ENCODE measurements at regions not wholly inside any gene's neighbourhood (a gene's known extent, or its start where the extent isn't known, plus 50 kb on each side); places are given as distances from the start of the nearest gene placed in this dataset.

GRCh38 chr17:52546990-52547389, 388.5 kb upstream of the CA10 start:
- H3K9me2 ChIP-seq (replicated peaks; ENCODE audit: control insufficient read depth, low read length), result no peaks in the 10 kb centered on the region
- no peaks in the 10 kb centered on the region for H3K79me2 ChIP-seq (ENCODE audit: control insufficient read depth, low read length)
- H3K36me3 ChIP-seq (ENCODE audit: control insufficient read depth, low read length), result no peaks in the 10 kb centered on the region
- H3K27me3 ChIP-seq (ENCODE audit: control insufficient read depth, low read length), result no peaks in the 10 kb centered on the region
- H3K4me1 ChIP-seq (ENCODE audit: control insufficient read depth, low read length), result no peaks in the 10 kb centered on the region
- H3K4me3 ChIP-seq (ENCODE audit: low read length), result no peak overlapping the region
- no peaks in the 10 kb centered on the region for H3K9me3 ChIP-seq (ENCODE audit: control insufficient read depth, insufficient read depth, low read length)
- TF ChIP-seq CTCF (IDR thresholded peaks at IDR 0.05; ENCODE audit: low read depth, low read length, poor library complexity, severe bottlenecking) (no peak), EZH2phosphoT487 (IDR thresholded peaks at IDR 0.05; ENCODE audit: borderline replicate concordance, low read length) (no peak)
- H3F3A ChIP-seq (ENCODE audit: control insufficient read depth, insufficient read depth), result no peaks in the 10 kb centered on the region
- no peak overlapping the region for H3K27ac ChIP-seq (ENCODE audit: low read depth, low read length)
- no peaks in the 10 kb centered on the region for H4K20me1 ChIP-seq (ENCODE audit: control insufficient read depth, insufficient read depth, low read depth, low read length)
- H3K4me2 ChIP-seq (ENCODE audit: low read length), result no peak overlapping the region

GRCh38 chr17:52546493-52546892, 388.0 kb upstream of the CA10 start:
- H3K4me1 ChIP-seq (ENCODE audit: control insufficient read depth, low read length), result no peaks in the 10 kb centered on the region
- H3K27me3 ChIP-seq (ENCODE audit: control insufficient read depth, low read length), result no peaks in the 10 kb centered on the region
- H3K36me3 ChIP-seq (ENCODE audit: control insufficient read depth, low read length), result no peaks in the 10 kb centered on the region
- no peak for TF ChIP-seq EZH2phosphoT487 (IDR thresholded peaks at IDR 0.05; ENCODE audit: borderline replicate concordance, low read length)
- no peak for TF ChIP-seq CTCF (IDR thresholded peaks at IDR 0.05; ENCODE audit: low read depth, low read length, poor library complexity, severe bottlenecking)
- H3K27ac ChIP-seq (ENCODE audit: low read depth, low read length), result no peak overlapping the region
- no peaks in the 10 kb centered on the region for H3K9me2 ChIP-seq (replicated peaks; ENCODE audit: control insufficient read depth, low read length)
- H4K20me1 ChIP-seq (ENCODE audit: control insufficient read depth, insufficient read depth, low read depth, low read length), result no peaks in the 10 kb centered on the region
- no peaks in the 10 kb centered on the region for H3K79me2 ChIP-seq (ENCODE audit: control insufficient read depth, low read length)
- no peaks in the 10 kb centered on the region for H3K9me3 ChIP-seq (ENCODE audit: control insufficient read depth, insufficient read depth, low read length)
- H3F3A ChIP-seq (ENCODE audit: control insufficient read depth, insufficient read depth), result no peaks in the 10 kb centered on the region
- no peak overlapping the region for H3K4me2 ChIP-seq (ENCODE audit: low read length)
- H3K4me3 ChIP-seq (ENCODE audit: low read length), result no peak overlapping the region

GRCh38 chr17:52537421-52537820, 378.9 kb upstream of the CA10 start:
- no peaks in the 10 kb centered on the region for H3K79me2 ChIP-seq (ENCODE audit: control insufficient read depth, low read length)

More at GRCh38 chr17:52537421-52537820, 378.9 kb upstream of the CA10 start:
- H3K4me3 ChIP-seq (ENCODE audit: low read length), result no peak overlapping the region
- no peak overlapping the region for H3K4me2 ChIP-seq (ENCODE audit: low read length)
- H3F3A ChIP-seq (ENCODE audit: control insufficient read depth, insufficient read depth), result no peaks in the 10 kb centered on the region
- H3K4me1 ChIP-seq (ENCODE audit: control insufficient read depth, low read length), result no peaks in the 10 kb centered on the region
- H4K20me1 ChIP-seq (ENCODE audit: control insufficient read depth, insufficient read depth, low read depth, low read length), result no peaks in the 10 kb centered on the region
- no peak for TF ChIP-seq CTCF (IDR thresholded peaks at IDR 0.05; ENCODE audit: low read depth, low read length, poor library complexity, severe bottlenecking)
- TF ChIP-seq EZH2phosphoT487 (IDR thresholded peaks at IDR 0.05; ENCODE audit: borderline replicate concordance, low read length), result no peak
- no peaks in the 10 kb centered on the region for H3K9me3 ChIP-seq (ENCODE audit: control insufficient read depth, insufficient read depth, low read length)
- H3K27me3 ChIP-seq (ENCODE audit: control insufficient read depth, low read length), result no peaks in the 10 kb centered on the region
- H3K27ac ChIP-seq (ENCODE audit: low read depth, low read length), result no peak overlapping the region
- no peaks in the 10 kb centered on the region for H3K9me2 ChIP-seq (replicated peaks; ENCODE audit: control insufficient read depth, low read length)
- no peaks in the 10 kb centered on the region for H3K36me3 ChIP-seq (ENCODE audit: control insufficient read depth, low read length)
